Gastrocnemius medialis (tissue), 4 donors: ENCODE measurements at regions not wholly inside any gene's neighbourhood (a gene's known extent, or its start where the extent isn't known, plus 50 kb on each side); places are given as distances from the start of the nearest gene placed in this dataset.

Experiments
- POLR2A ChIP-seq, 2 donors: fragments of 450-650 bp; IDR thresholded peaks; one replicate each; pipeline ENCODE4 v1.6.1; 2017; ENCODE audit warnings: antibody characterized with exemption in 2 of 2, mild to moderate bottlenecking in 2 of 2, moderate library complexity in 2 of 2
- TF ChIP-seq, protein P1 (sequence below), 5 experiments: fragments of 450-650 bp in 3 of 5; fragments of 200-600 bp in 2 of 5; sonication (generic) in 2 of 5; IDR thresholded peaks in 4 of 5; conservative IDR thresholded peaks in 1 of 5; 1 replicate in 4 of 5; 2 replicates in 1 of 5; pipeline ENCODE4 v1.5.1; 2016 to 2019; ENCODE audit warnings: antibody characterized with exemption in 5 of 5, mild to moderate bottlenecking in 3 of 5, moderate library complexity in 3 of 5

DNA sequence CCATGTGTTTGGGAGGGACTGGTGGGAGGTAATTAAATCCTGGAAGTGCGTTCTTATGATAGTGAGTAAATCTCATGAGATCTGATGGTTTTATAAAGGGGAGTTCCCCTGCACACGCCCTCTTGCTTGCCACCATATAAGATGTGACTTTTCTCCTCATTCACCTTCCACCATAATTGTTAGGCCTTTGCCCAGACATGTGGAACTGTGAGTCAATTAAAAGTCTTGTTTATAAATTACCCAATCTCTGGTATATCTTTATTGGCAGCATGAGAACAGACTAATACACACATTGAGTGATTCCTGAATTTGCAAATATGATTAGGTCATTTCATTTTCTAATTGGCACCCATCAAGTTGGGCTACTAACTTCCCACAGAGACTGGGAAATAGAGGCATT, 977.2 kb downstream of the SLITRK1 start:
- TF ChIP-seq, protein P1, sequence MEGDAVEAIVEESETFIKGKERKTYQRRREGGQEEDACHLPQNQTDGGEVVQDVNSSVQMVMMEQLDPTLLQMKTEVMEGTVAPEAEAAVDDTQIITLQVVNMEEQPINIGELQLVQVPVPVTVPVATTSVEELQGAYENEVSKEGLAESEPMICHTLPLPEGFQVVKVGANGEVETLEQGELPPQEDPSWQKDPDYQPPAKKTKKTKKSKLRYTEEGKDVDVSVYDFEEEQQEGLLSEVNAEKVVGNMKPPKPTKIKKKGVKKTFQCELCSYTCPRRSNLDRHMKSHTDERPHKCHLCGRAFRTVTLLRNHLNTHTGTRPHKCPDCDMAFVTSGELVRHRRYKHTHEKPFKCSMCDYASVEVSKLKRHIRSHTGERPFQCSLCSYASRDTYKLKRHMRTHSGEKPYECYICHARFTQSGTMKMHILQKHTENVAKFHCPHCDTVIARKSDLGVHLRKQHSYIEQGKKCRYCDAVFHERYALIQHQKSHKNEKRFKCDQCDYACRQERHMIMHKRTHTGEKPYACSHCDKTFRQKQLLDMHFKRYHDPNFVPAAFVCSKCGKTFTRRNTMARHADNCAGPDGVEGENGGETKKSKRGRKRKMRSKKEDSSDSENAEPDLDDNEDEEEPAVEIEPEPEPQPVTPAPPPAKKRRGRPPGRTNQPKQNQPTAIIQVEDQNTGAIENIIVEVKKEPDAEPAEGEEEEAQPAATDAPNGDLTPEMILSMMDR (IDR thresholded peaks at IDR 0.05 in 4 of 5, conservative IDR thresholded peaks at IDR 0.05 in 1 of 5): no peak
- TF ChIP-seq POLR2A (IDR thresholded peaks at IDR 0.05): no peak
